Progenitor cell of endocrine pancreas (in vitro differentiated cells): ENCODE measurements at regions not wholly inside any gene's neighbourhood (a gene's known extent, or its start where the extent isn't known, plus 50 kb on each side); places are given as distances from the start of the nearest gene placed in this dataset.

Source experiments
- DNase-seq: peaks from one replicate; pipeline ENCODE4 v3.0.0; 2021; ENCODE audit warnings: low spot score; ENCODE audit not compliant: unreplicated experiment
- H3K27ac Mint-ChIP-seq: 2 replicates; pipeline ENCODE4 v1.8.0; 2021; ENCODE audit warnings: mild to moderate bottlenecking, moderate library complexity, mixed read lengths
- H3K27me3 Mint-ChIP-seq: 2 replicates; pipeline ENCODE4 v1.8.0; 2021; ENCODE audit warnings: mixed read lengths
- H3K36me3 Mint-ChIP-seq: 2 replicates; pipeline ENCODE4 v1.8.0; 2022; ENCODE audit warnings: mixed read lengths; ENCODE audit not compliant: insufficient read depth
- H3K4me1 Mint-ChIP-seq: 2 replicates; pipeline ENCODE4 v1.8.0; 2021; ENCODE audit warnings: low read depth, mixed read lengths
- H3K4me3 Mint-ChIP-seq: 2 replicates; pipeline ENCODE4 v1.8.0; 2021; ENCODE audit warnings: low read depth, mild to moderate bottlenecking, moderate library complexity, mixed read lengths
- H3K9me3 Mint-ChIP-seq: 2 replicates; pipeline ENCODE4 v1.8.0; 2021; ENCODE audit warnings: low read depth, mixed read lengths
- TF ChIP-seq, protein P1 (sequence below): fragments of 200-600 bp; sonication (generic); IDR thresholded peaks from one replicate; pipeline ENCODE4 v1.5.0; 2021; ENCODE audit warnings: antibody characterized with exemption, mild to moderate bottlenecking; ENCODE audit not compliant: unreplicated experiment

DNA sequence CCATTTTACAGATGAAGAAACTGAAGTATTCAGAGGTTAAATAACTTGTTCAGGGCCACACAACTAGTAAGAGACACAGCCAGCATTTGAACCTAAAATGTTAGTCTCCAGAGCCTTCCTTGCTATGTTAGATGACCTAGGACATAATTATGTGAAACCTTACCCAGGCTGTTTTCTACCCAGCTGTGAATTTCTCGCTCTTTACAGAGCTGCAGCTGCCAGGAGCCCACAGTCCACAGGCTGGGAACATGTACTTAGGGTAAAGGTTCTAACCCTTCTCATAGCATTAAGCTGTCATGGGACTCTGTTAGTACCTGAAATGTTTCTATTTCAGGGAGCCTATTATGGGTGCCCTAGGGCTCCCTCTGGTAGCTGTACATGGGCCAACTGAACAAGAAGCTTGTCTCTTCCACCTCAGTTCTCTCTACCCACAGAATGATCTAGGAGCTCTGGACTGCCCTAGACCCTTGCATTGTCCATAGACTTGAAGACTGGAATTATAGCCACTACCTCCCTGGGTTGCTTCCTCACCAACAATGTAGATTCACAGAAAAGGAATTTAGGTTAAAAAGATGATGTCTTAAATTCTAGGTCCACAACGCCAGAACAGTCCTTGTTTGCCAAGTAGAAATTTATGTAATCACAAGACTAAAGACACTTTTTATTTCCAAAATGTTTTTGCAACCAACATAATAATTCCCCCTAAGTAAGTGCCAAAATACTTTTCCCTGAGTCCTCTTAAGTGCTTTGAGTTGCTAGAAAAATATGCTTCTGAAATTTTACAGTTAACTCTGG is 262.9 kb downstream of the PIK3R1 start:
- Mint-ChIP-seq H3K4me3 (no peak overlapping the region), H3K27ac (no peak overlapping the region), H3K4me1 (peaks cover 9% of the 10 kb centered on the region), H3K36me3 (no peaks in the 10 kb centered on the region), H3K27me3 (peaks cover 4% of the 10 kb centered on the region), H3K9me3 (no peaks in the 10 kb centered on the region)
- TF ChIP-seq, protein P1, sequence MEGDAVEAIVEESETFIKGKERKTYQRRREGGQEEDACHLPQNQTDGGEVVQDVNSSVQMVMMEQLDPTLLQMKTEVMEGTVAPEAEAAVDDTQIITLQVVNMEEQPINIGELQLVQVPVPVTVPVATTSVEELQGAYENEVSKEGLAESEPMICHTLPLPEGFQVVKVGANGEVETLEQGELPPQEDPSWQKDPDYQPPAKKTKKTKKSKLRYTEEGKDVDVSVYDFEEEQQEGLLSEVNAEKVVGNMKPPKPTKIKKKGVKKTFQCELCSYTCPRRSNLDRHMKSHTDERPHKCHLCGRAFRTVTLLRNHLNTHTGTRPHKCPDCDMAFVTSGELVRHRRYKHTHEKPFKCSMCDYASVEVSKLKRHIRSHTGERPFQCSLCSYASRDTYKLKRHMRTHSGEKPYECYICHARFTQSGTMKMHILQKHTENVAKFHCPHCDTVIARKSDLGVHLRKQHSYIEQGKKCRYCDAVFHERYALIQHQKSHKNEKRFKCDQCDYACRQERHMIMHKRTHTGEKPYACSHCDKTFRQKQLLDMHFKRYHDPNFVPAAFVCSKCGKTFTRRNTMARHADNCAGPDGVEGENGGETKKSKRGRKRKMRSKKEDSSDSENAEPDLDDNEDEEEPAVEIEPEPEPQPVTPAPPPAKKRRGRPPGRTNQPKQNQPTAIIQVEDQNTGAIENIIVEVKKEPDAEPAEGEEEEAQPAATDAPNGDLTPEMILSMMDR, result no peak
- DNase-seq, result no peak

DNA sequence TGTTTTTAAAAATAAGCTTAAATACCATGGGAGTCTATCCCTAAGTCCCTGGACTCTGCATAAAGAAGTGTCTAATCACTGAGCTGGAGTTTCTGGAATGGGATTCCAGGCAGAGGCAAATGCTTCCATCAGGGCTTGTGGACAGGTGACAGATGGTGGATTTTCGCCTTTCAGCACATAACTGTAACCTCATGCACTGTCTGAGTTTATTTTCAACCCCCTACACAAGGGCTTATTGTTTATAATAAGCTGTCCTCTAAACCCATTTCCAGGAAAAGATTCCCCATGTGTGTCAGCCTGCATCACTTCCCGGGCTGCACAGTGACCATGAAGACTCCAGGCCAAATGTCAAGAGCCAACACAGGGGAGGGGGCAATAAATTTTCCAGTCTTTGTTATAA is 264.0 kb downstream of the PIK3R1 start:
- Mint-ChIP-seq H3K27me3 (peaks cover 4% of the 10 kb centered on the region), H3K36me3 (no peaks in the 10 kb centered on the region), H3K27ac (no peak overlapping the region), H3K4me1 (peaks cover 9% of the 10 kb centered on the region), H3K9me3 (no peaks in the 10 kb centered on the region), H3K4me3 (no peak overlapping the region)
- no peak for DNase-seq
- TF ChIP-seq, protein P1, result no peak

DNA sequence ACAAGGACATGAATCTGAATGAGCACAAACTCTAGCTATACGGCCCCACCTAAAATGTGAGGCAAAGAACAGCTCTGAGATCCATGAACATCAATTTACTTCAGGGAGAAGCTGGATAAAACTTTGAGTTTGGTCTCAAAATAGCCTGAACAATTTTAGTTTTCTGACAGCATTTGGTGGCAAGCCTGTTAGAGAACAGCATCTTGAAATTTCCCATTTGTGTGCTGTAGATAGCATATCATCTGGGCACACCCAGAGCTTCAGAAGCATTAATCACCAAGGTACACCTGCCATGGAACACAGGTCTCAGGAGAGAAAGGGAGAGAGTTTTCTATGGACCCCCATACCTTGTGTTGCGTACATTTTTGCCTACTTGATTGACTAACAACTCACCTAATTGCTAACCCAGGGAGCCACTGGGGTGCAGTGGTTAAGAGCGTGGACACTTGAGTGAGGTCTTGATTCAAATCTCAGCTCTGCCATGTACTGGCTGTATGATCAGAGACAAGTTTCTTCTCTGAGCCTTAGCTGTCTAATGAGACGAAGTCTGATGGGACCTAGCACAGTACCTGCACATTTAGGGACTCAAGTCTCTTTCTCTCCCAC is 264.9 kb downstream of the PIK3R1 start:
- Mint-ChIP-seq H3K27ac (no peak overlapping the region), H3K4me3 (no peak overlapping the region), H3K9me3 (no peaks in the 10 kb centered on the region), H3K36me3 (no peaks in the 10 kb centered on the region), H3K4me1 (peaks cover 9% of the 10 kb centered on the region), H3K27me3 (peaks cover 4% of the 10 kb centered on the region)
- no peak for DNase-seq
- TF ChIP-seq, protein P1, result no peak

DNA sequence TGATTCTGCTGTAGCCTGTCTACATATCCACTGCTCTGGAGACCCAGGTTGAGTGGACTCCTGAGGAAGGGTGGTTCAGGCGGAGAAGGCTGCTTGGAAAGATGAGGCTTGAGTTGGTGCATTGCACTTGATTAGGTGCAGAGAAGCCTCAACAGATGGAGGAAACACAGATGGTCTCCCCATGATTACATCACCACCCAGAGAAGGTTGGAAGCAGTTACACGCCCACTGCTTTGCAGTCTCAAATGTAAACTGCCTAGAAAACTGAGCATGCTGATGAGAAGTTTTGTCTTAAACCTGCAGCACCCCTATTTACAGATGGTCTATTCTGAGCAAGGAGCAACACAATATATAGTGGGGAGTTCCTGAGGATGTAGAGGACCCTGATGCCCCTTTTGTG is 266.6 kb downstream of the PIK3R1 start:
- H3K27ac Mint-ChIP-seq, result no peak overlapping the region

DNA sequence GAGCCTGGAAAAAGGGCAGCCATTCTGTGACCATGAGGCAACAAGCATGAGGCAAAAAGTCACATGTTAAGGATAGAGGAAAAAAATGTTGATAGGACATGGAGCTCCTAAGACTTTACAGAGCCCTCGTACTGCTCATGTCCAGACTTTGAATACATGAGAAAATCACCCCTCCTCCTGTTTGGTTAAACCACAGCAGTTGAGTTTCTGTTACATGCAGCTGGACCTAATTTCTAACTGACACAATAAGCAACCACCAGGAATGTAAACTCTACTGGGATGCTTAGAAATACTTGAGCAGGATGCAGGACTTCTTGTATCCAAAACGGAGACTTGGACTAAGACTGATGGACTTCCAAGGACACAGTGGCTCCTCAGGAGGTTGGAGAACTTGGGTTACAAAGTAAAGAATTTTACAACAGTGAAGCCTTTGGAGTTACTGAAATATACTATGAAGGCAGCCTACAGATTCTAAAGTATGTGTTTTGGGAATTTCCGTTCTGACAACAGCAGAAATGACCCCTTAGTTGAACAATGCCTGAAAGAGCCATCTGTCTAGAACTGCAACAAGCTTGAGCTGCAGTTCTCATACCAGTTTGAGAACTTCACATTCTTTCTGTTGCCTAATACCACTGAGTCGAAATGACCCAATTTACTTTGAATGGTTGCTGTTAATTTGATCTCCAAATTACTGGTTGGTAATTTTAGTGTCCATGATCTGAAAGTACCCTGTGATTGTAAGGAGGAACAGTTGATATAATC is 268.9 kb downstream of the PIK3R1 start:
- TF ChIP-seq, protein P1, result no peak
- H3K27me3 Mint-ChIP-seq, result peaks cover 4% of the 10 kb centered on the region
- H3K36me3 Mint-ChIP-seq, result no peaks in the 10 kb centered on the region
- H3K9me3 Mint-ChIP-seq, result peaks cover 12% of the 10 kb centered on the region
- H3K4me1 Mint-ChIP-seq, result peaks cover 9% of the 10 kb centered on the region
- H3K27ac Mint-ChIP-seq, result no peak overlapping the region
- no peak for DNase-seq
- H3K4me3 Mint-ChIP-seq, result no peak overlapping the region

More for the DNA sequence above, 266.6 kb downstream of the PIK3R1 start:
- TF ChIP-seq, protein P1, result no peak
- H3K4me1 Mint-ChIP-seq, result peaks cover 9% of the 10 kb centered on the region
- no peaks in the 10 kb centered on the region for H3K36me3 Mint-ChIP-seq
- peaks cover 4% of the 10 kb centered on the region for H3K27me3 Mint-ChIP-seq
- H3K4me3 Mint-ChIP-seq, result no peak overlapping the region
- H3K9me3 Mint-ChIP-seq, result peaks cover 3% of the 10 kb centered on the region
- DNase-seq, result no peak
